Osteocyte (in vitro differentiated cells): ENCODE measurements at regions not wholly inside any gene's neighbourhood (a gene's known extent, or its start where the extent isn't known, plus 50 kb on each side); places are given as distances from the start of the nearest gene placed in this dataset.
"Not testable (repeated sequence)": the region's sequence is repeated elsewhere in the genome, so short reads cannot be mapped to it uniquely, and the experiment has no call there.

Experiments used
- DNase-seq: peaks from one replicate; pipeline ENCODE4 v3.0.0; 2021; ENCODE audit warnings: mixed read lengths; ENCODE audit not compliant: unreplicated experiment; ENCODE audit errors: extremely low spot score
- H3K27ac Mint-ChIP-seq: one replicate; pipeline ENCODE4 v1.8.0; 2021; ENCODE audit warnings: mild to moderate bottlenecking, mixed read lengths; ENCODE audit not compliant: unreplicated experiment
- H3K27me3 Mint-ChIP-seq: one replicate; pipeline ENCODE4 v1.8.0; 2021; ENCODE audit warnings: mixed read lengths; ENCODE audit not compliant: unreplicated experiment
- H3K36me3 Mint-ChIP-seq: one replicate; pipeline ENCODE4 v1.8.0; 2021; ENCODE audit warnings: mixed read lengths; ENCODE audit not compliant: unreplicated experiment
- H3K4me1 Mint-ChIP-seq: one replicate; pipeline ENCODE4 v1.8.0; 2021; ENCODE audit warnings: mixed read lengths; ENCODE audit not compliant: unreplicated experiment
- H3K4me3 Mint-ChIP-seq: one replicate; pipeline ENCODE4 v1.8.0; 2021; ENCODE audit warnings: mild to moderate bottlenecking, moderate library complexity, mixed read lengths; ENCODE audit not compliant: unreplicated experiment
- H3K9me3 Mint-ChIP-seq: one replicate; pipeline ENCODE4 v1.8.0; 2021; ENCODE audit warnings: mixed read lengths; ENCODE audit not compliant: unreplicated experiment
- CTCF ChIP-seq: fragments of 200-600 bp; sonication (generic); IDR thresholded peaks from 2 replicates; pipeline ENCODE4 v1.5.0; 2021; ENCODE audit warnings: antibody characterized with exemption, mild to moderate bottlenecking, moderate library complexity

- H3K36me3 Mint-ChIP-seq: no peaks in the 10 kb centered on the region
- H3K27me3 Mint-ChIP-seq: peaks cover 30% of the 10 kb centered on the region
- peaks cover 5% of the 10 kb centered on the region for H3K9me3 Mint-ChIP-seq
- H3K27ac Mint-ChIP-seq: no peak overlapping the region
- TF ChIP-seq CTCF: no peak
- H3K4me1 Mint-ChIP-seq: peaks cover 20% of the 10 kb centered on the region
- DNase-seq: no peak
- no peak overlapping the region for H3K4me3 Mint-ChIP-seq
Measured at GRCh38 chr2:240240781-240241180, 100.3 kb upstream of the OTOS start.

DNA sequence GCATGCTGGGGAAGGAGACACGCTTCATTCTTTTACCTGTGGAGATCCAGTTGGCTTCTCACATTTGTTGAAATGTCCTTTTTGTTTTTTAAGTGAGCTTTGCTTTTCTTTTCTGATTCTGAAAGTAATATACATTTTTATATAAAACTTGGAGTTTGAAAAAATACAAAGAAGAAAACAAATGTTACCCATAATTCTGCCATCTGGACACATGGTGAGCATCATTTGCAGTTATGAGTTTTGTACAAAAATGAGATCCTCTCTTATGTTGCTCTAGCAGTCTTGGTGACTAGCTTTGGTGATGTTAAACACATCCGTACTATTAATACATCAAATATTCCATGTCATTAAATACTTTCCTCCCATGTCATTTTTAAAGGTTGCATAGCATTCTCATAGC lies 101.1 kb upstream of the OTOS start:
- no peak for TF ChIP-seq CTCF
- H3K36me3 Mint-ChIP-seq: no peaks in the 10 kb centered on the region
- no peak overlapping the region for H3K4me3 Mint-ChIP-seq
- no peak for DNase-seq
- H3K27ac Mint-ChIP-seq: no peak overlapping the region
- peaks cover 5% of the 10 kb centered on the region for H3K9me3 Mint-ChIP-seq
- peaks cover 20% of the 10 kb centered on the region for H3K4me1 Mint-ChIP-seq
- H3K27me3 Mint-ChIP-seq: peaks cover 30% of the 10 kb centered on the region

DNA sequence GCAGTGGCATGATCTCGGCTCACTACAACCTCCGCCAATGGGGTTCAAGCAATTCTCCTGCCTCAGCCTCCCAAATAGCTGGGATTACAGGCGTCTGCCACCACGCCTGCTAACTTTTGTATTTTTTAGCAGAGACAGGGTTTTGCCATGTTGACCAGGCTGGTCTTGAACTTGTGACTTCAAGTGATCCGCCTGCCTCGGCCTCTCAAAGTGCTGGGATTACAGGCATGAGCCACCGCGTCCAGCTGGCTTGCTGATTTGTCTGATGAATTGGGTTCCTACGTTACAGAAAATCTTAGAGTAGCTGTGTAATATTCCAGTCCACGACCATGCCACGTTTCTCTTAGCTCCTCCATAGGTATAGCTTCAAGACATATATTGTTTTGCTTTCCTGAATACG lies 102.6 kb upstream of the OTOS start:
- H3K4me3 Mint-ChIP-seq, H3K27ac Mint-ChIP-seq, H3K9me3 Mint-ChIP-seq, H3K36me3 Mint-ChIP-seq: not testable (repeated sequence)
- H3K27me3 Mint-ChIP-seq: peaks cover 30% of the 10 kb centered on the region
- H3K4me1 Mint-ChIP-seq: peaks cover 19% of the 10 kb centered on the region
- peak; percentile 46 for DNase-seq

- Mint-ChIP-seq H3K9me3 (no peaks in the 10 kb centered on the region), H3K36me3 (no peaks in the 10 kb centered on the region), H3K27me3 (peaks cover 30% of the 10 kb centered on the region), H3K4me1 (peaks cover 19% of the 10 kb centered on the region), H3K27ac (no peak overlapping the region), H3K4me3 (no peak overlapping the region)
- DNase-seq: peak; percentile 64
- TF ChIP-seq CTCF: no peak
Measured at GRCh38 chr2:240244543-240244942, 104.1 kb upstream of the OTOS start.

GRCh38 chr2:240245184-240245583 lies 104.7 kb upstream of the OTOS start:
- Mint-ChIP-seq H3K36me3 (no peaks in the 10 kb centered on the region), H3K4me1 (peaks cover 23% of the 10 kb centered on the region), H3K27ac (peak overlapping the region; percentile 47), H3K9me3 (no peaks in the 10 kb centered on the region), H3K27me3 (peaks cover 30% of the 10 kb centered on the region), H3K4me3 (no peak overlapping the region)
- no peak for TF ChIP-seq CTCF
- peak; percentile 44 for DNase-seq

GRCh38 chr2:240245706-240246105 lies 105.2 kb upstream of the OTOS start:
- TF ChIP-seq CTCF: no peak
- H3K27ac Mint-ChIP-seq: peak overlapping the region; percentile 47
- DNase-seq: peak; percentile 78
- H3K36me3 Mint-ChIP-seq: no peaks in the 10 kb centered on the region
- peaks cover 25% of the 10 kb centered on the region for H3K27me3 Mint-ChIP-seq
- H3K4me1 Mint-ChIP-seq: peaks cover 29% of the 10 kb centered on the region
- H3K9me3 Mint-ChIP-seq: no peaks in the 10 kb centered on the region
- no peak overlapping the region for H3K4me3 Mint-ChIP-seq
